Gastroesophageal sphincter (tissue), 3 donors: ENCODE measurements at regions not wholly inside any gene's neighbourhood (a gene's known extent, or its start where the extent isn't known, plus 50 kb on each side); places are given as distances from the start of the nearest gene placed in this dataset.

Source experiments
- CTCF ChIP-seq, 4 experiments: fragments of 200-600 bp in 2 of 4; fragments of 450-650 bp in 2 of 4; sonication (generic) in 1 of 4; IDR thresholded peaks; one replicate each; pipeline ENCODE4 v1.5.1; 2017 to 2019; ENCODE audit warnings: antibody characterized with exemption in 4 of 4, mild to moderate bottlenecking in 2 of 4, moderate library complexity in 2 of 4
- EP300 ChIP-seq: sonication (generic); formaldehyde crosslinking; IDR thresholded peaks from one replicate; pipeline ENCODE4 v1.6.1; 2017; ENCODE audit warnings: antibody characterized with exemption, mild to moderate bottlenecking
- POLR2A ChIP-seq, 2 donors: fragments of 450-650 bp; IDR thresholded peaks; one replicate each; pipeline ENCODE4 v1.6.1; 2017; ENCODE audit warnings: antibody characterized with exemption in 2 of 2, mild to moderate bottlenecking in 2 of 2, moderate library complexity in 1 of 2

- TF ChIP-seq CTCF (IDR thresholded peaks at IDR 0.05) = no peak
- no peak for TF ChIP-seq EP300
- no peak for TF ChIP-seq POLR2A (IDR thresholded peaks at IDR 0.05)
Measured at GRCh38 chr15:66986951-66987350, 78.5 kb upstream of the SMAD3 start.
